B cell (primary cell): ENCODE measurements at regions not wholly inside any gene's neighbourhood (a gene's known extent, or its start where the extent isn't known, plus 50 kb on each side); places are given as distances from the start of the nearest gene placed in this dataset.

ENCODE experiments used
- CTCF ChIP-seq: fragments of 200-600 bp; IDR thresholded peaks from one replicate; pipeline ENCODE4 v1.8.0; 2022; ENCODE audit warnings: antibody characterized with exemption, mild to moderate bottlenecking
- EZH2 ChIP-seq: IDR thresholded peaks from 2 replicates; pipeline ENCODE4 v1.6.1; 2012; ENCODE audit warnings: borderline replicate concordance, low read depth, mild to moderate bottlenecking, moderate library complexity, low read length; ENCODE audit not compliant: insufficient read depth, poor library complexity, severe bottlenecking

GRCh38 chr2:36289731-36290130 is 65.8 kb upstream of the CRIM1 start:
- TF ChIP-seq CTCF, result no peak
- TF ChIP-seq EZH2, result no peak
